Gastroesophageal sphincter (tissue), 4 donors: ENCODE measurements at regions not wholly inside any gene's neighbourhood (a gene's known extent, or its start where the extent isn't known, plus 50 kb on each side); places are given as distances from the start of the nearest gene placed in this dataset.
A peak's percentile ranks its signal among the peaks of the same experiment; 100 is the strongest.

Experiments used
- ATAC-seq: fragments of 150-250 bp; one replicate; pipeline ENCODE4 v1.9.1; 2016; ENCODE audit warnings: mild to moderate bottlenecking, moderate library complexity
- H3K27ac ChIP-seq, 4 donors: fragments of 200-600 bp; sonication (generic) in 3 of 4; 1 replicate in 3 of 4; 2 replicates in 1 of 4; pipeline ENCODE4 v1.5.1; 2016 to 2019
- H3K27me3 ChIP-seq: fragments of 200-600 bp; sonication (generic); one replicate; pipeline ENCODE4 v1.5.1; 2019
- H3K36me3 ChIP-seq, 2 donors: fragments of 200-600 bp; sonication (generic); one replicate each; pipeline ENCODE4 v1.5.1; 2019; ENCODE audit warnings: control low read depth in 1 of 2
- H3K4me1 ChIP-seq, 3 donors: fragments of 200-600 bp; sonication (generic); 1 replicate in 2 of 3; 2 replicates in 1 of 3; pipeline ENCODE4 v1.5.1; 2016 to 2019; ENCODE audit warnings: control low read depth in 2 of 3
- H3K4me3 ChIP-seq, 2 donors: fragments of 200-600 bp; sonication (generic); one replicate each; pipeline ENCODE4 v1.5.1; 2019; ENCODE audit warnings: mild to moderate bottlenecking in 1 of 2, moderate library complexity in 1 of 2
- H3K9me3 ChIP-seq, 3 donors: fragments of 200-600 bp; sonication (generic); one replicate each; pipeline ENCODE4 v1.5.1; 2017 to 2019; ENCODE audit warnings: control low read depth in 2 of 3
- EP300 ChIP-seq: sonication (generic); formaldehyde crosslinking; IDR thresholded peaks from one replicate; pipeline ENCODE4 v1.6.1; 2017; ENCODE audit warnings: antibody characterized with exemption, mild to moderate bottlenecking
- POLR2A ChIP-seq, 2 donors: fragments of 450-650 bp; IDR thresholded peaks; one replicate each; pipeline ENCODE4 v1.6.1; 2017; ENCODE audit warnings: antibody characterized with exemption in 2 of 2, mild to moderate bottlenecking in 2 of 2, moderate library complexity in 1 of 2
- POLR2AphosphoS5 ChIP-seq: sonication (generic); formaldehyde crosslinking; IDR thresholded peaks from one replicate; pipeline ENCODE4 v1.6.1; 2017; ENCODE audit warnings: antibody characterized with exemption
- WGBS, 2 donors: methylation state at CpG; one replicate each; pipeline ENCODE4 v1.1.5; 2018; ENCODE audit warnings: low coverage in 1 of 2; 5-methylcytosine and 5-hydroxymethylcytosine counted together
- TF ChIP-seq, protein P1 (sequence below), 4 experiments: fragments of 200-600 bp in 2 of 4; fragments of 450-650 bp in 2 of 4; sonication (generic) in 1 of 4; IDR thresholded peaks; one replicate each; pipeline ENCODE4 v1.5.1; 2017 to 2019; ENCODE audit warnings: antibody characterized with exemption in 4 of 4, mild to moderate bottlenecking in 2 of 4, moderate library complexity in 2 of 4

DNA sequence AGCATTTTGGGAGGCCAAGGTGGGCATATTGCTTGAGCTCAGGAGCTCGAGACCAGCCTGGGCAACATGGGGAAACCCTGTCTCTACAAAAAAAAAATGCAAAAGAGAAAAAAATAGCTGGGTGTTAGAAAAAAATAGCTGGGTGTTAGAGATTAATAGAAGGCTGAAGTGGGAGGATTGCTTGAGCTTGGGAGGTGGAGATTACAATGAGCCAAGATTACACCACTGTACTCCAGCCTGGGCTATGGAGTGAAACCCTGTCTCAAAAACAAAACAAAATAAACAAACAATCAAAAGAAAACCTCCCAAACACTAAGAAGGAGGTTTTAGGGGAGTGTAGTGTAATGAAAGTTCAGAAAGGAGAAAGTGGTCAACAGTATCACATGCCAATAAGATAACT lies 202.1 kb downstream of the FLRT2 start:
- Histone ChIP-seq H3K27ac (peak overlapping the region in 1 of 4 donors; percentile 29), H3K4me1 (no peaks in the 10 kb centered on the region), H3K36me3 (no peaks in the 10 kb centered on the region), H3K27me3 (no peaks in the 10 kb centered on the region), H3K4me3 (no peak overlapping the region), H3K9me3 (no peaks in the 10 kb centered on the region)
- 43 to 50% methylated on average over 1 of the region's 1 CpG for WGBS, 2 donors
- TF ChIP-seq EP300 = no peak
- no peak for TF ChIP-seq POLR2AphosphoS5
- TF ChIP-seq POLR2A (IDR thresholded peaks at IDR 0.05) = no peak
- TF ChIP-seq, protein P1, sequence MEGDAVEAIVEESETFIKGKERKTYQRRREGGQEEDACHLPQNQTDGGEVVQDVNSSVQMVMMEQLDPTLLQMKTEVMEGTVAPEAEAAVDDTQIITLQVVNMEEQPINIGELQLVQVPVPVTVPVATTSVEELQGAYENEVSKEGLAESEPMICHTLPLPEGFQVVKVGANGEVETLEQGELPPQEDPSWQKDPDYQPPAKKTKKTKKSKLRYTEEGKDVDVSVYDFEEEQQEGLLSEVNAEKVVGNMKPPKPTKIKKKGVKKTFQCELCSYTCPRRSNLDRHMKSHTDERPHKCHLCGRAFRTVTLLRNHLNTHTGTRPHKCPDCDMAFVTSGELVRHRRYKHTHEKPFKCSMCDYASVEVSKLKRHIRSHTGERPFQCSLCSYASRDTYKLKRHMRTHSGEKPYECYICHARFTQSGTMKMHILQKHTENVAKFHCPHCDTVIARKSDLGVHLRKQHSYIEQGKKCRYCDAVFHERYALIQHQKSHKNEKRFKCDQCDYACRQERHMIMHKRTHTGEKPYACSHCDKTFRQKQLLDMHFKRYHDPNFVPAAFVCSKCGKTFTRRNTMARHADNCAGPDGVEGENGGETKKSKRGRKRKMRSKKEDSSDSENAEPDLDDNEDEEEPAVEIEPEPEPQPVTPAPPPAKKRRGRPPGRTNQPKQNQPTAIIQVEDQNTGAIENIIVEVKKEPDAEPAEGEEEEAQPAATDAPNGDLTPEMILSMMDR (IDR thresholded peaks at IDR 0.05) = no peak
- no peak for ATAC-seq

DNA sequence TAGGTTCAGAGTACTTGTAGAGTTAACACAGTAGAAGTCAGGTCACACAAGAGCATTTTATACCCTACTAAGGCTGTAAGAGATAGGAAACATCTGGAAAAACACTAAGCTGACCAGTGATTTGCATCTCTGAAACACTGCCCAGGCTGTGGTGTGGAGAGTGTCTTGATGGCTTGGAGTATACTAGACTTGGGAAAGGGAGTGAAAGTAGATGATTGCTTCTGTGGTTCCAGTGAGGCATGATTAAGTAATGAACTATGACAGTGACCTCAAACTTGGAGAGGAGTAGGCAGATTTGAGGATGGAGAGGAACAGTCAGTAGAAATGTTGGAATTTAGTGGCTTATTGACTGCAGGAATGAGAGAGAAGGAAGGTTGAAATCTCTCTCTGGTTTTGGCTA lies 201.2 kb downstream of the FLRT2 start:
- Histone ChIP-seq H3K4me3 (no peak overlapping the region), H3K27ac (peak overlapping the region in 1 of 4 donors; percentile 29), H3K27me3 (no peaks in the 10 kb centered on the region), H3K9me3 (no peaks in the 10 kb centered on the region), H3K36me3 (no peaks in the 10 kb centered on the region), H3K4me1 (no peaks in the 10 kb centered on the region)
- TF ChIP-seq POLR2AphosphoS5 (no peak), EP300 (no peak), POLR2A (IDR thresholded peaks at IDR 0.05) (no peak)
- TF ChIP-seq, protein P1 (IDR thresholded peaks at IDR 0.05) = no peak
- ATAC-seq = peak; percentile 83

DNA sequence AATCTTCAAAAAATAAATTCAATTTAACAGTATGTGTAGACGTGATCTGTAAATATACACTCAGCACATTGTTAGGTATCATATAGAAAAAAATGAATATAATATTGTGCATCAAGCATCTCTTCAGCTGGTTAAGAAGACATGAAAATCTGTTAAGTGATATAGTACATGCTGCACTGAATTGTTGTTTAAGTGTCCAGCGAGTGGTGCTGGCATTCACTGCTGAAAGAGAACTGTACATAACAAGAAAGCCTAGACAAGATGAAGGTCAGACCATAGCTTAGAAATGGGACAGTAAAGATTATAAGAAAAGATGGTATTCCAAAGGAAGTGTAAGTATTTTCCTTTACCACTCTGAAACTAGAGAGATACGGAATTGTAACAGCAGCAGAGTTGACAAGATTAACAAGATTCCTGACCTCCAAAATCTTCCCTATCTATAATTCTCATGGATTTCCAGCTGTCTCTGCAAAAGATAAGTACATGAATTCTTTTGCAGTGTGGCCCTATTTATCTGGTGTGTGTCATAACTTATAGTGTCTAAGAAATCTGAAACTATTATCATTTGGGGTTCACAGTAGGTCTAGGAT lies 198.6 kb downstream of the FLRT2 start:
- 50 to 67% methylated on average over 2 to 3 of the region's 3 CpGs for WGBS, 2 donors
- ATAC-seq = no peak

DNA sequence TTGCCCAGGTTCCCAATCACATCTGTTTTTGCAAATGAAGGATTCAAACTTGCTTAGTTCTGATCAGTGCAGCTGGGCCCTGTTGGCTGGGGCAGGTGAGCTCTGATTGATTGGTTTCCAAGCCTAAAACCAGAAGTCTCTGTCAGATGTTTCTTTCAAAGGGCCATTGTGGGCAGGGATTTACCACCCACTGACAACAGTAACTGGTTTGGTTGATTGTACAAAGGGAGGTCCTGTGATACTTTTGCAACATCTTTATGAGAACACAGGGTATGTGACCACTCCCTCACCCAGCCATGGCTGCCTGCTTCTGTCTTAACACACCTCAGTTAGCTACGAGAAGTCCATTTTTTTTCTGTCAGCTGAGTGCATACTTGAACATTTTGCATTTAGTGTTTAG lies 184.1 kb downstream of the FLRT2 start:
- WGBS, 2 donors = 43 to 71% methylated on average over 1 of the region's 1 CpG
- no peak overlapping the region for H3K4me3 ChIP-seq
- H3K27me3 ChIP-seq = no peaks in the 10 kb centered on the region
- H3K4me1 ChIP-seq = no peaks in the 10 kb centered on the region
- H3K36me3 ChIP-seq = no peaks in the 10 kb centered on the region
- no peaks in the 10 kb centered on the region for H3K9me3 ChIP-seq
- no peak for ATAC-seq
- no peak overlapping the region for H3K27ac ChIP-seq
- TF ChIP-seq POLR2A (IDR thresholded peaks at IDR 0.05) (no peak), POLR2AphosphoS5 (no peak), EP300 (no peak)
- TF ChIP-seq, protein P1 (IDR thresholded peaks at IDR 0.05) = no peak

More for the DNA sequence above, 198.6 kb downstream of the FLRT2 start:
- TF ChIP-seq, protein P1 (IDR thresholded peaks at IDR 0.05) = no peak
- TF ChIP-seq EP300 (no peak), POLR2AphosphoS5 (no peak), POLR2A (IDR thresholded peaks at IDR 0.05) (no peak)
- Histone ChIP-seq H3K27ac (no peak overlapping the region), H3K9me3 (no peaks in the 10 kb centered on the region), H3K4me1 (no peaks in the 10 kb centered on the region), H3K4me3 (no peak overlapping the region), H3K36me3 (no peaks in the 10 kb centered on the region), H3K27me3 (no peaks in the 10 kb centered on the region)

DNA sequence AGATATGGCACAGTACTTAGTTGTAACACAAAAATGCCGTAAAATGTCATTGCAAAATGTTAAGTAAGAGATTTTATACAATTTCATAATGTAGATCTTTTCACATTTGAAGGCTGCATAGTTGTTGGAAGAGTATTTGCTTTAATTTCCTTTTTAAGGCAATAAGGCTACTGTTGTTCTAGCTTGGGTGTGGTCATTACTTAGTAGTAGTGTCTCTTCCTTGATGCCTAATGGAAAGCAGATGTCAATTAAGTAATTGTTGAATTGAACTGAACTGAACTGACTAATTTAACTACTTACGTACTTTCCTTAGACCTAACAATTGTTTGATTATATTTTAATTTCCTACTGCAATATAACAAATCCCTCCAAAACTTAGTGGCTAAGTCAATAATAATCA lies 181.7 kb downstream of the FLRT2 start:
- Histone ChIP-seq H3K36me3 (no peaks in the 10 kb centered on the region), H3K9me3 (no peaks in the 10 kb centered on the region), H3K4me3 (no peak overlapping the region), H3K27me3 (no peaks in the 10 kb centered on the region), H3K4me1 (no peaks in the 10 kb centered on the region), H3K27ac (no peak overlapping the region)
- no peak for ATAC-seq
- TF ChIP-seq, protein P1 (IDR thresholded peaks at IDR 0.05) = no peak
- no peak for TF ChIP-seq POLR2AphosphoS5
- TF ChIP-seq EP300 = no peak
- TF ChIP-seq POLR2A (IDR thresholded peaks at IDR 0.05) = no peak
- WGBS, 2 donors = 73 to 78% methylated on average over 2 of the region's 2 CpGs
